SK-N-SH (cell line): ENCODE measurements at regions not wholly inside any gene's neighbourhood (a gene's known extent, or its start where the extent isn't known, plus 50 kb on each side); places are given as distances from the start of the nearest gene placed in this dataset.

ENCODE experiments used
- CTCF ChIA-PET: fragments of 300-600, 350-600 bp; formaldehyde crosslinking; extraction: SDS; loops from one replicate; lab custom pipeline; 2021; lab: Yijun Ruan, JAX
- POLR2A ChIA-PET: fragments of 350-600 bp; sonication (Branson Sonifier 250); formaldehyde crosslinking; extraction: SDS; loops from one replicate; lab custom pipeline; 2020; ENCODE audit warnings: antibody characterized with exemption, inconsistent platforms; lab: Yijun Ruan, JAX
- DNase-seq: peaks from one replicate; pipeline ENCODE4 v3.0.0; 2012
- H2AFZ ChIP-seq: fragments of 200-600 bp; sonication (generic); 2 replicates; pipeline ENCODE4 v1.8.1; 2016; ENCODE audit warnings: antibody characterized with exemption, mild to moderate bottlenecking, low read depth
- H3F3A ChIP-seq: fragments of 200-600 bp; sonication (generic); replicated peaks from 2 replicates; pipeline ENCODE3; 2016; ENCODE audit warnings: antibody characterized with exemption, mild to moderate bottlenecking; ENCODE audit not compliant: insufficient read depth
- H3K27ac ChIP-seq, 2 experiments: fragments of 200-500 bp in 1 of 2; fragments of 200-600 bp in 1 of 2; sonication (Bioruptor generic) in 1 of 2; sonication (generic), shearing (Covaris generic) in 1 of 2; 2 replicates each; pipeline versions ENCODE4 v1.5.1 to v1.6.1; 2014 to 2016; ENCODE audit warnings: low read depth in 2 of 2, inconsistent platforms in 1 of 2, low read length in 1 of 2, mild to moderate bottlenecking in 1 of 2, mixed read lengths in 1 of 2
- H3K27me3 ChIP-seq: fragments of 200-600 bp; sonication (generic), shearing (Covaris generic); 2 replicates; pipeline ENCODE4 v1.6.1; 2016; ENCODE audit warnings: mixed run types; ENCODE audit not compliant: insufficient read depth
- H3K36me3 ChIP-seq, 2 experiments: fragments of 200-500 bp in 1 of 2; fragments of 200-600 bp in 1 of 2; sonication (Bioruptor generic) in 1 of 2; sonication (generic) in 1 of 2; replicated peaks in 1 of 2; 2 replicates each; pipeline versions ENCODE3 to v1.5.1; 2014 to 2016; ENCODE audit warnings: low read length in 1 of 2, mild to moderate bottlenecking in 1 of 2; ENCODE audit not compliant: insufficient read depth in 2 of 2, control insufficient read depth in 1 of 2
- H3K4me1 ChIP-seq, 2 experiments: fragments of 200-500 bp in 1 of 2; fragments of 200-600 bp in 1 of 2; sonication (Bioruptor generic) in 1 of 2; sonication (generic), shearing (Covaris generic) in 1 of 2; 2 replicates each; pipeline versions ENCODE4 v1.5.1 to v1.6.1; 2014 to 2016; ENCODE audit warnings: low read depth in 1 of 2, low read length in 1 of 2, mixed run types in 1 of 2; ENCODE audit not compliant: insufficient read depth in 2 of 2, control insufficient read depth in 1 of 2
- H3K4me2 ChIP-seq: fragments of 200-600 bp; sonication (generic), shearing (Covaris generic); 2 replicates; pipeline ENCODE4 v1.6.1; 2017; ENCODE audit warnings: mixed run types
- H3K4me3 ChIP-seq, 2 experiments: fragments of 200-500 bp in 1 of 2; fragments of 200-600 bp in 1 of 2; sonication (Bioruptor generic) in 1 of 2; sonication (generic), shearing (Covaris generic) in 1 of 2; 2 replicates each; pipeline versions ENCODE4 v1.5.1 to v1.8.1; 2014 to 2016; ENCODE audit warnings: low read depth in 2 of 2, inconsistent platforms in 1 of 2, low read length in 1 of 2, mild to moderate bottlenecking in 1 of 2, mixed read lengths in 1 of 2, moderate library complexity in 1 of 2
- H3K79me2 ChIP-seq: fragments of 200-600 bp; sonication (generic); 2 replicates; pipeline ENCODE4 v1.8.1; 2017; ENCODE audit warnings: mild to moderate bottlenecking; ENCODE audit not compliant: insufficient read depth
- H3K9ac ChIP-seq: fragments of 200-600 bp; sonication (generic); 2 replicates; pipeline ENCODE4 v1.6.1; 2017; ENCODE audit warnings: mixed run types
- H3K9me2 ChIP-seq: fragments of 200-600 bp; sonication (generic); 2 replicates; pipeline ENCODE4 v1.6.1; 2017; ENCODE audit warnings: mixed run types
- H3K9me3 ChIP-seq: fragments of 200-600 bp; sonication (generic); 2 replicates; pipeline ENCODE4 v1.6.1; 2017; ENCODE audit warnings: mixed run types, mild to moderate bottlenecking, moderate library complexity
- H4K20me1 ChIP-seq: fragments of 200-600 bp; sonication (generic); 2 replicates; pipeline ENCODE4 v1.6.1; 2017; ENCODE audit warnings: mild to moderate bottlenecking, mixed run types; ENCODE audit not compliant: insufficient read depth
- ELF1 ChIP-seq: IDR thresholded peaks from 2 replicates; pipeline ENCODE4 v1.4.0; 2012
- EP300 ChIP-seq, 2 experiments: IDR thresholded peaks; 2 replicates each; pipeline versions ENCODE4 v1.4.0 to v1.6.1; 2012; ENCODE audit warnings: borderline replicate concordance in 1 of 2, low read depth in 1 of 2, low read length in 1 of 2
- FOXM1 ChIP-seq: IDR thresholded peaks from 2 replicates; pipeline ENCODE4 v1.4.0; 2012; ENCODE audit warnings: low read depth, mild to moderate bottlenecking
- MEF2A ChIP-seq: IDR thresholded peaks from 2 replicates; pipeline ENCODE4 v1.4.0; 2012; ENCODE audit warnings: low read depth, borderline replicate concordance
- MXI1 ChIP-seq: IDR thresholded peaks from 2 replicates; pipeline ENCODE4 v1.6.1; 2012; ENCODE audit warnings: mild to moderate bottlenecking, low read depth, low read length, improper control_type of control experiment
- NRF1 ChIP-seq: IDR thresholded peaks from 2 replicates; pipeline ENCODE4 v1.6.1; 2012; ENCODE audit warnings: low read depth, mild to moderate bottlenecking, low read length
- POLR2AphosphoS5 ChIP-seq: IDR thresholded peaks from 2 replicates; pipeline ENCODE4 v1.6.1; 2012; ENCODE audit warnings: low read depth, low read length
- RCOR1 ChIP-seq: fragments of 150-350 bp; IDR thresholded peaks from 2 replicates; pipeline ENCODE4 v1.6.1; 2017; ENCODE audit warnings: antibody characterized with exemption, low read length
- RFX5 ChIP-seq: IDR thresholded peaks from 2 replicates; pipeline ENCODE4 v1.6.1; 2012; ENCODE audit warnings: mild to moderate bottlenecking, improper control_type of control experiment, low read length
- SMC3 ChIP-seq: IDR thresholded peaks from 2 replicates; pipeline ENCODE4 v1.6.1; 2012; ENCODE audit warnings: low read depth, low read length, improper control_type of control experiment
- TCF12 ChIP-seq: IDR thresholded peaks from 2 replicates; pipeline ENCODE4 v1.4.0; 2012
- TEAD4 ChIP-seq: IDR thresholded peaks from 2 replicates; pipeline ENCODE4 v1.4.0; 2012; ENCODE audit warnings: mild to moderate bottlenecking, borderline replicate concordance; ENCODE audit not compliant: insufficient read depth
- YY1 ChIP-seq: IDR thresholded peaks from 2 replicates; pipeline ENCODE4 v1.4.0; 2012; ENCODE audit warnings: low read depth, mild to moderate bottlenecking
- WGBS: methylation state at CpG from one replicate; pipeline ENCODE4 v1.1.6; 2017; ENCODE audit warnings: low lambda C conversion rate; 5-methylcytosine and 5-hydroxymethylcytosine counted together
- TF ChIP-seq, protein P1 (sequence below): IDR thresholded peaks from 2 replicates; pipeline ENCODE4 v1.4.0; 2012; ENCODE audit warnings: low read depth
- TF ChIP-seq, protein P2 (sequence below): fragments of 200-600 bp; sonication (generic); IDR thresholded peaks from 2 replicates; pipeline ENCODE4 v1.6.1; 2017; ENCODE audit warnings: antibody characterized with exemption, mild to moderate bottlenecking, moderate library complexity
- TF ChIP-seq, protein P3 (sequence below): fragments of 150-350 bp; IDR thresholded peaks from 2 replicates; pipeline ENCODE4 v1.6.1; 2016; ENCODE audit warnings: mild to moderate bottlenecking, low read depth, low read length
- TF ChIP-seq, protein P4 (sequence below): fragments of 150-350 bp; IDR thresholded peaks from 2 replicates; pipeline ENCODE4 v1.6.1; 2017; ENCODE audit warnings: antibody characterized with exemption, low read length, low read depth, borderline replicate concordance

DNA sequence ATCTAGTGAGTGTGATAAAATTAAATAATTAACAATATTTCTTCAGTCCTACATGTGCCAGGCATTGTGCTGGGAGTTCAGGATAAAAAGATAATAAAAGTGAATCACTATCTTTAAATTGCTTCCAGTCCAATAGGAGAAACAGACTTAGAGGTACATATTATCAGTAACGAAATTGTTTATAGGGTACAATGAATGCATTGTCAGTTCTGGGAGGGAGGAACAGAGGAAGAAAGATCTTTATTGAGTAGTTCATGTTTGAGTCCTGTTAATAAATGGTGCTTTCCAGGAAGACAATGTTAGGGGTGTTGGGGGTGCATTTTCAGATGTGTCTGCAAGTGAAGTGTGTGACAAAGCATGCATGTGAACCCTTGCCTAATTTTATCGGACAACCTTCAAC is 183.1 kb downstream of the OGFRL1 start:
- Histone ChIP-seq H3K9me2 (no peaks in the 10 kb centered on the region), H3K79me2 (no peaks in the 10 kb centered on the region), H3K4me3 (no peak overlapping the region), H3K36me3 (peaks cover 0 to 2% of the 10 kb centered on the region in 2 experiments), H3K9ac (no peak overlapping the region), H3K27me3 (no peaks in the 10 kb centered on the region), H3F3A (peaks cover 16% of the 10 kb centered on the region), H3K27ac (no peak overlapping the region), H3K4me2 (no peak overlapping the region), H3K4me1 (no peaks in the 10 kb centered on the region; a peak in 1 of 4 replicates), H2AFZ (no peak overlapping the region), H3K9me3 (0 out of 2 replicates have a peak, but pooled peaks cover 5% of the 10 kb centered on the region), H4K20me1 (no peaks in the 10 kb centered on the region)
- CTCF ChIA-PET = no interaction called here
- no peak for TF ChIP-seq ELF1
- no peak for TF ChIP-seq SMC3
- no peak for TF ChIP-seq POLR2AphosphoS5
- no peak for TF ChIP-seq EP300 (IDR thresholded peaks at IDR 0.05; ENCODE audit: borderline replicate concordance in 1 of 2, low read depth in 1 of 2, low read length in 1 of 2)
- TF ChIP-seq TEAD4 = no peak
- no peak for TF ChIP-seq MEF2A
- TF ChIP-seq MXI1 = no peak
- no peak for TF ChIP-seq FOXM1
- TF ChIP-seq, protein P1, sequence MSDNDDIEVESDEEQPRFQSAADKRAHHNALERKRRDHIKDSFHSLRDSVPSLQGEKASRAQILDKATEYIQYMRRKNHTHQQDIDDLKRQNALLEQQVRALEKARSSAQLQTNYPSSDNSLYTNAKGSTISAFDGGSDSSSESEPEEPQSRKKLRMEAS = no peak
- no peak for TF ChIP-seq RFX5
- TF ChIP-seq, protein P2, sequence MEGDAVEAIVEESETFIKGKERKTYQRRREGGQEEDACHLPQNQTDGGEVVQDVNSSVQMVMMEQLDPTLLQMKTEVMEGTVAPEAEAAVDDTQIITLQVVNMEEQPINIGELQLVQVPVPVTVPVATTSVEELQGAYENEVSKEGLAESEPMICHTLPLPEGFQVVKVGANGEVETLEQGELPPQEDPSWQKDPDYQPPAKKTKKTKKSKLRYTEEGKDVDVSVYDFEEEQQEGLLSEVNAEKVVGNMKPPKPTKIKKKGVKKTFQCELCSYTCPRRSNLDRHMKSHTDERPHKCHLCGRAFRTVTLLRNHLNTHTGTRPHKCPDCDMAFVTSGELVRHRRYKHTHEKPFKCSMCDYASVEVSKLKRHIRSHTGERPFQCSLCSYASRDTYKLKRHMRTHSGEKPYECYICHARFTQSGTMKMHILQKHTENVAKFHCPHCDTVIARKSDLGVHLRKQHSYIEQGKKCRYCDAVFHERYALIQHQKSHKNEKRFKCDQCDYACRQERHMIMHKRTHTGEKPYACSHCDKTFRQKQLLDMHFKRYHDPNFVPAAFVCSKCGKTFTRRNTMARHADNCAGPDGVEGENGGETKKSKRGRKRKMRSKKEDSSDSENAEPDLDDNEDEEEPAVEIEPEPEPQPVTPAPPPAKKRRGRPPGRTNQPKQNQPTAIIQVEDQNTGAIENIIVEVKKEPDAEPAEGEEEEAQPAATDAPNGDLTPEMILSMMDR = no peak
- TF ChIP-seq, protein P3, sequence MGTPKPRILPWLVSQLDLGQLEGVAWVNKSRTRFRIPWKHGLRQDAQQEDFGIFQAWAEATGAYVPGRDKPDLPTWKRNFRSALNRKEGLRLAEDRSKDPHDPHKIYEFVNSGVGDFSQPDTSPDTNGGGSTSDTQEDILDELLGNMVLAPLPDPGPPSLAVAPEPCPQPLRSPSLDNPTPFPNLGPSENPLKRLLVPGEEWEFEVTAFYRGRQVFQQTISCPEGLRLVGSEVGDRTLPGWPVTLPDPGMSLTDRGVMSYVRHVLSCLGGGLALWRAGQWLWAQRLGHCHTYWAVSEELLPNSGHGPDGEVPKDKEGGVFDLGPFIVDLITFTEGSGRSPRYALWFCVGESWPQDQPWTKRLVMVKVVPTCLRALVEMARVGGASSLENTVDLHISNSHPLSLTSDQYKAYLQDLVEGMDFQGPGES = no peak
- TF ChIP-seq TCF12 = no peak
- no peak for TF ChIP-seq YY1
- no peak for TF ChIP-seq RCOR1
- TF ChIP-seq, protein P4, sequence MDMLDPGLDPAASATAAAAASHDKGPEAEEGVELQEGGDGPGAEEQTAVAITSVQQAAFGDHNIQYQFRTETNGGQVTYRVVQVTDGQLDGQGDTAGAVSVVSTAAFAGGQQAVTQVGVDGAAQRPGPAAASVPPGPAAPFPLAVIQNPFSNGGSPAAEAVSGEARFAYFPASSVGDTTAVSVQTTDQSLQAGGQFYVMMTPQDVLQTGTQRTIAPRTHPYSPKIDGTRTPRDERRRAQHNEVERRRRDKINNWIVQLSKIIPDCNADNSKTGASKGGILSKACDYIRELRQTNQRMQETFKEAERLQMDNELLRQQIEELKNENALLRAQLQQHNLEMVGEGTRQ = no peak
- no peak for TF ChIP-seq NRF1
- WGBS = 70% methylated on average over 2 of the region's 2 CpGs
- POLR2A ChIA-PET = no interaction called here
- DNase-seq = no peak
